SK-MEL-5 (cell line): ENCODE measurements at regions not wholly inside any gene's neighbourhood (a gene's known extent, or its start where the extent isn't known, plus 50 kb on each side); places are given as distances from the start of the nearest gene placed in this dataset.

ENCODE experiments used
- DNase-seq: peaks from one replicate; pipeline ENCODE4 v3.0.0-alpha.2; 2016; ENCODE audit warnings: low read depth, low spot score
- in situ Hi-C: cut with HindIII; loops from 2 replicates; pipeline ENCODE4 v1.10.0; 2016; ENCODE audit warnings: low sequenced_read_pairs, high pct_unique_total_duplicates, low pct_unique_long_range_greater_than_20kb

DNA sequence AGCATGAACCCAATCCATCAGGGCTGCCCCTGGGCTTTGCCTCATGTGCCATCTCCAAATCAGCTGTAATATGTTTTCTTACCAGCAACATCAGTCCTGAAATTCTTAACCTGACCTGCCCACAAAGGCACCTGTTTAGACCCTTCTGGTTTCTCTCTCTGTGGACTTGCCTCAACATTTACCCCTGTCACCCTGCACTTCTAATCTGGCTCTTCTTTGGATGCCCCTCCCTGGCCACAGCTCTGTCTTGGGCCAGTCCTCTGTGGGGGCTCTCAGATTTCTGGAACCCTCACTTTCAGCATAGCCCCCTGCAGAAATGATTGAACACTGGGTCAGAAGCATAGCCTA, 168.7 kb upstream of the STAC start:
- in situ Hi-C loops: no loop called here
- no peak for DNase-seq

DNA sequence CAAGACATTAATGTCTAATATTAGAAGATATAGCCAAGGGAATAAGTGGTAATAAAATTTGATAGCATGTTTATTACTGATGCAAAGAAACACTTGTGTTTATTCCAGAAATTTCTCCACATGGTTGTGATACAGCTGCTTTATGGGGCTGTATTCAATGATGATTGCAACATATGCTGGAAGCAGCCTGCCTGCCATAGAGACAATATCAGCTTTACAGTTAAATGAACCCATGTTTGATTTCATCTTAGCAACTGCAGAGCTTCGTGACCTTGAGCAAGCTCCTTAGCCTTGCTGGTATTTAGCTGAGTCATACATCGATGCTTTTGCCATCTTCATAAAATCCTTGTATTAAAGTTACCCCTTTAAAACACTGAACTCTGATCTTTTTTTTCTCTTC, 168.1 kb upstream of the STAC start:
- DNase-seq: no peak
- in situ Hi-C loops: no loop called here

DNA sequence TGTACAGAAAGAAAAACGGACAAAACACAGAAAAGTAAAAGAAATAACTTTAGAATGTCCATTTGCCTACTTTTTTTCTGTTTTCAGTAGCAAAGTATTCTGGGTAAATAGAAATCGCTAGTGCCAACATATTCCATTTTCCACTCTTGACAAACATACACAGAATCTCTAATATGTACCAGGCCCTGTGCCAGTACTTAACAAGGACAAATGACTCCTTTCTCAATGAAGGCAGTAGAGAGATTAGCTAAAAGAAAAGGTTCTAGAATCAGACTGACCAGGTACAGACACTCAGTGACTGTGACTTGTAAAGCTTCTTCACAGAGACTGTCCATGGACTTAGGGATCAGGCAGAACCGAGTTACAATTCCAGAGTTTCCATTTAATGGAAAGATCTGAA, 165.8 kb upstream of the STAC start:
- in situ Hi-C loops: no loop called here

DNA sequence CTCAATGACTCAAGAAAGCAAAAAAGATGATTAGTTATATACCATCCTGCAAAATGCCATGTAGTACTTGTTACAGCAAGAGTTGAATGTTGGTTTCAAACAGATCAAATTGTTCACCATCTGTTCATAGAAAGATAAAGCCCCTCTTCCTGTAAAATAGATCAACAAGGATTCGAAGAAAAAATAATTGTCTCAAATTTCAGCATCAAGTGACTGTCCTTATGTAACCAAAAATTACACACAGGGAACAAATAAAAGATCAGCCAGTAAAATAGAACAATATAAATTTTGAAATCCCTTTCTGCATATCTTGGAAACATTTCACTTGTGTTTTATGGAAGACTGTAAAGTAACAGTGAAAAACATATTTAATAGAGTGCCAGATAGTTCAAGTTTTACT, 165.1 kb upstream of the STAC start:
- in situ Hi-C loops: no loop called here
- DNase-seq: no peak

More for the DNA sequence above, 165.8 kb upstream of the STAC start:
- no peak for DNase-seq

DNA sequence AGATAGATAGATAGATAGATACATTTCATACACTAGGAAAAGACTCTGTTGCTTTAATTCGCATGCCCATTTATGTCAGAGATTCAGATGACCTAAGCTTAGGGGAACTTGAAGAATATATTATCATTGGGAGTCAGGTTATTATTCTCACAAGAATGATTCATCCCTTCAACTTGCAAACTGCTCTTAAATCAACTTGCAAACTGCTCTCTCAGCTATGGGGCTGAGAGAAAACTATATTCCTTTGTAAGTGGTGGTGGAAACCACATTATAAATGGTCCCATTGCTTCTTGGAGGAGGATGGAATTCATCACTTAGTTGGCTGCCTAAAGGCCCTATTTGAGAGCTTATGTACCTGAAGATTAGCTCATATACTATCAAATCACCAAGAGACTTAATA, 160.9 kb upstream of the STAC start:
- in situ Hi-C loops: no loop called here
- no peak for DNase-seq

DNA sequence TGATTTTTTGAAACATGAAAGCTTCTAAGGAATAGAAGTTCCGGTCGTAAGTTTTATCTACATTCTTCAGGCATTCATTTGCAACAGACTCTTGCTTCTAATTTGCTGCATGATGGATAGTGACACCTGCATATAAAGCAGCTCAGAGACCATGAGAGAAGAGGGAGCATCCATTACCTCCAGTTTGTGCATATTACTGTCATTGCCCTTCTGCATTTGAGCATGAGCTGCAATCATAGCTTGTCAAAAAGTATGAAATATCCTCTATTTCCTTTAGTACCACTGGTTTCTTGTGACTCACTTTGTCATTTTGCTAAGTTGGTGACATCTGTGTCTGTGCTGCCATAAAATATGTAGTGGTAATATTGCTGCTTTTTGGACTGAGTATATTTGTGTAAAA, 160.1 kb upstream of the STAC start:
- in situ Hi-C loops: no loop called here
- no peak for DNase-seq

DNA sequence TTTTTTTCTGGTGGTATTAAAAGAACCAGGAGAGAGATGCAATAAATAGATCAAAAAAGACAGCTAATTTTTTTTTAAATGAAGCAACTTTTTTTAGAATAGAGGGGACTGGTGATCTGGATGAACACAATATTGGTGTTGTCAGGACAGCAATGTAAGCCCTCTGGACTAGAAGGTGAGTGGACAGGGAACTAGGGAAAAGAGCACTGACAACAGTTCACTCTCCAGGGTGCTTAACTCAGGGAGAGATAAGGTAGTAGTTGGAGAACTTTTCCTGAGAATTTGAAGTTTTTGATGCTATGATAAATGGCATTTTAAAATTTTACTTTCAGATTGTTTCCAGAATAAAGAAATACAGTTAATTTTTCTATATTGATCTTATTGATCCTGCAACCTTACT, 158.3 kb upstream of the STAC start:
- in situ Hi-C loops: no loop called here
- no peak for DNase-seq

DNA sequence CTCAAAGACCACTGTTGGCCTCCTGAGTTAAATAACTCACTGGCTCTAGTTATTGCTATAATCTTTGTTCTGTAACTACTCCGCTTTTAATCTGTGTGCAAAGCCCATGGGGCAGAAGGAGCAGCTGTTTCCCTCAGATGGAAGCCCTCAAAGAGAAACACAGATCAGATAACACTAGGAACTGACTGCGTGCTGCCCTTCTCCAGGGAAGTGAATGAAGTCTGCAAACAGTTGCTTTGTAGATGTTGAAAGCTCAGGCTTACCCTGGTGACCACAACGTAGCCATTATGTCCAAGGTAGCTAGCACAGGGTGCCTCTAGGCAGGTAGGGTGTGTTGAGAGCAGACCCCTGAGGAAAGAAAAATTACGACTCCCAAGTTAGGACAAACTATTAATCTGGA, 152.3 kb upstream of the STAC start:
- in situ Hi-C loops: no loop called here

DNA sequence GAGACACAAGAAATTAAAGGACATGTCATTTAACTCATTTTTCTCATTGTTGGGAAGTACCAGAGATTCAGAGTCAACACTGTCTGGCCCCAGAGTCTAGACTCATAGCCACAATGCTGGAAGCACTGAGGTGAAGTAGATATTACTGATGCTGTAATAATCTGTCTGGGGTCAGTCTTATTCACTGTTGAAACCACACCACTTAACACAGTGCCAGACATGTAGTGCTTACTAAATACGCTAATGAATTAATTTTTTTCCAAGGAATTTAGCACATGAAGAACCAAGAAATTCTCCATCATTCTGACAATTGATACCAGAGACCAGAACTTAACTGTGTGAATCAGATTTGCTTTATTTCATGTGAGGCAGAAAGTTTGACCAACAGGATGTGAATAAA, 150.8 kb upstream of the STAC start:
- DNase-seq: no peak
- in situ Hi-C loops: no loop called here

More for the DNA sequence above, 152.3 kb upstream of the STAC start:
- no peak for DNase-seq

DNA sequence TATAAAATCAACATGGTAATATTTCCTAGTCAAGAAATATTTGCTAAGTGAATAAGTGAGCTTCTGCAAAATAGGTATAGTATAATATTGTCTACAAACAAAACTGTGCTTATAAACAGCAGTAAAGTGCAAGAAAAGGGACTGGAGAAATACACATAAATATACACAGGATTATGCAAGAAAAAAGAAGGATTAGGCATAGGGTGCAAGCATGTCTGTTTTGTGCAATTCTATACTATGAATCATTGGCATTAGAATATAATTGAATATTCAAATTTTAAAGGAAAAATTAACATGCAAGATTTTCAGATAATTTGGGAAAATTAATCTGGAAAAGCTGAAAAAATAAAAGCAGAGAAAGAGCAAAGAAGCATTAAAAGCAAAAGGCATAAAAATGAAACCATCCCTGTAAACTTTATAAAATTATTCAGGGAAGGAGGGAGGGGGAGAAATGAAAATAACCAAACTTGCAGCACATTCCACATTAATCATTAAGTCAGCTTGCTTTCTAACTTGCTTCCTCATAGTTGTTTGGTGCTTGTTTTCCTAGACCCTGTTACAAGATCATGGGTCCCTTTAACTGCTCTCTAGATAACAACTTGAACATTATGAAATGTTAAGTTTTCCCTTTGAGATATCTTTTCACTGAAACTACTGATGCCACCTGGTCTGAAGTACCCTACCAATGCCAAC, 147.4 kb upstream of the STAC start:
- in situ Hi-C loops: no loop called here

DNA sequence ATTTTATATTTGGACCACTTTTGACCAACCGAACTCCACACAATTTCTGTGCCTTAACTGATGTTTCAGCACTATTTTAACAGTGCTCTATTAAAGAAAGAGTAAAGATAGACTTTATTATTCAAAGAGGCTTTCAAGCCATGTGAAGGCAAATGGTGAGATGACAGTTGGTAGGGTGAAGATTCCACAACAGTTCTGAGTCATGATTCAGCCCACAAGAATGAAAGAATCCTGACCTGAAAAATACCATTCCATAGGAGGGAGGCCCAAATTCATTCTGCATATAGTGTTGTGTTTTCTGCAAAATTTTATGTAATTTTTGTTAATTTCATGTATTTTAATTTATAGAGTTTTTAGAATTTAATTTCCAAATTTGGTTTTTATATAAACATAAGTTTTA, 135.6 kb upstream of the STAC start:
- in situ Hi-C loops: no loop called here
- no peak for DNase-seq

More for the DNA sequence above, 147.4 kb upstream of the STAC start:
- no peak for DNase-seq

DNA sequence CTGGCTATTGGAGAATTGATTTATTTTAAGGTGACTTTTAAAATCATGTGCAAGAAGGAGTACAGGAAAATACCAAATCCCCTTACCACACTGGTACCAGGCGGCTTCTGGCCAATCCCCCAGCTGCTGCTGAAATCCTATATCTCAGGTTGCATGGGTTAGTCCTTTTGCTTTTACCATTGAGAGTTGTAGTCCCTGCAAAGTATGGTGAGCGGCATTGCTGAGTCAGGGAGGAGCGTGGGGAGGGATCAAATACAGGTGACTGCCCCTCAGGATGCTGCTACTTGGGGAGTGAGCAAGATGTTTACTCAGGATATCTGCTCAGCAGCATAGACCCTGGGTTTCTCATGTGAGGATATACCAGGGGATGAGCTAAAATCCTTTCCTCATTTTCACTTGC, 131.9 kb upstream of the STAC start:
- in situ Hi-C loops: no loop called here
- no peak for DNase-seq

DNA sequence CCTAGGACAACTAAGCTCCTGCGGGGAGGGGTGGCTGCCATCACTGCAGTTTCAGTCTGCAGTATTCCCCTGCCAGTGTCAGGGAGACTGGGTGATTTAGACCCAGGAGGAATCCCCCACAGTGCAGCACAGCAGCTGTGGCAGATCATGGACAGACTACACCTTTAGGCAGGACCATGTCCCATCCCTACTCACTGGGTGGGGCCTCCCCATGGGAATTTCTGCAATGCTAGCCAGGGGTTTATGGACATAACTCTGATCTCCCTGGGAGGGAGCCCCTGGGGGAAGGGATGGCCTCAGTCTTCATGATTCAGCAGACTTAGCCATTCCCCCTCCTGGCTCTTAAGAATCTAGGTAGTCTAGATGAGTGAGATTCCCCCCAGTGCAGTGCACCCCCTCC, 130.1 kb upstream of the STAC start:
- in situ Hi-C loops: no loop called here
- no peak for DNase-seq

DNA sequence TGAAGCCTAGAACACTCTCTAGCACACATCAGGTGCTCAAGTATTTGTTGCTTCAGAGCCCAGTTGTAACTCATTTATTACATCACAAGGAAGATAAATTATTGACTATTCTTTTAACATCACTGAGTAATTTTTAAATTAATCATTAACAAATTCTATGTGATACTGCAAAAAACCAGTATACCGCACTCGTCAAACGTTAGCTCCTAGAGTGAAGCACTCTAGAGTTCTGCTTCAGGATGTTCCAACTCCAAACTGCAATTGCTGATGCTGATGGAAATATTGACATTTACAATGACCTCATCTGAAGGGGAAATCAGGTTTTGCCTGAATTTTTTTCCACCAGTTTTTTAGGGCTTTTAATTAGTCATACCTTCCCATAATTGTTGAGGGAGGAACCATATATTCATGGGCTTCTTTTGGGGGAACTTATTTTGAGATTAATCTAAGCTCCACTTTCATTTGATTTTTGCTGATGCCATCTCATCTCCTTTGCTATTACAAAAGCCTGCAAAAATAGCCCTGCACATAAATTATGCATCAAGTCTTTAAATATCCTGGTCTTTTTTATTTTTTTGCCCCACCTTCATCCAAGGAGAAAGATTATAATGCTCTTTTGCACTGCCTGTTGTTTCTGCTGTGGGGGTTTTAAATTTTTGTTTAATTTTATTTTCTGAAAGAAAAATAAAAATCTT, 123.0 kb upstream of the STAC start:
- in situ Hi-C loops: no loop called here
- DNase-seq: no peak

DNA sequence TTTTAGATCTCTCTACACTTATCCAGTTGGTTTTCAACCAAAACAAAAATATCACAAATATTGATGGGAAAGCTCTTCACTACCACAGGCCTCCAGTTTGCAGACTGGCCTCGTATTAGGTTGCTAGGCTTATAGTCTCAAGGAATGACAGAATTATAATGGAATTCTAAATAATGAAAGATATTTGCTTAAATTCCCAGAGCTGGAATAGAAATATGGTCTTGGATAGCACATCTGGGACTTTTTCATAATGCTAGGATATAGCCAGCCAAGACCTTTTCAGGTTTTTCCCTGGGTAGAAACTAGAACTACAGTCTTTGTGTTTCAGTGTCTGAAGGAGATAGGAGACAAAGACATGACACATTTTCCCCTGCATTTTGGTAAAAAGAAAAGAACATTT, 121.9 kb upstream of the STAC start:
- DNase-seq: no peak
- in situ Hi-C loops: no loop called here

DNA sequence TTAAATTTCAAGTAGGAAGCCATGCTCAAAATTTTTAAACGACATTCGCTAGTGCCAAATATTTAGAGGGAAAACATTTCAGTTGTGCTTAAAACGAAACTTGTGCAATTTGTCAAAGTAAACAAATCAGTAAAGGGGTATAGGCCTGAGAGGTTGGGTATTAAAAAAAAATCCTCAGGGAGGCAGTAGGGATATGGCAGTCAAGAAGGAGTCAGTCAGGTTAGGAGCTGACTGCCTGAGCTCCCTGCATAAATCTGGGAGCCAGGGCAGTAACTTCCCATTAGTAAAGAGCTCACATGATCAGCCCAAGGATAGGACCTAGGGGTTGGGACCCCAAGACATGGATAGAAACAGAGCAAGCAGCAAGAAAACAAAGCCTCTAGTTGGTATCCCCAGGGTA, 120.7 kb upstream of the STAC start:
- no peak for DNase-seq
- in situ Hi-C loops: no loop called here

DNA sequence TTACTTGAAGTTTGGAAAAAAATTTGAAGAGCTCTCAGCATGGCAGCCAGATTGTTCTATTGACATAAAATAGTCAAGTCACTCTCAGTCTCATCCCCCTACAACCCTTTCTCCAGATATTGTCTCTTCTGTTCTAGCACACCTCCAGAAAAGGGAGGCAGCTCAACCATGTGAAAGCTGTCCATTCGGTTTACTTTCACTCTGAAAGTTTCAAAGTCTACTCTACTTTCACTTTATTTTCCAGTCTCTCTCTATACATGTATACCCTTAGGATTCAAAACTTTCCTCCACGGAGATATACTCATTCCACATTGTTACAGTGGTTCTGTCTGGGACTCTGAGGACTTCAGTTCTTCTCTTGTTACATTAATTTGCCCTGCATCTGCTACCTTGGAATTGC, 111.0 kb upstream of the STAC start:
- in situ Hi-C loops: no loop called here
- DNase-seq: no peak

DNA sequence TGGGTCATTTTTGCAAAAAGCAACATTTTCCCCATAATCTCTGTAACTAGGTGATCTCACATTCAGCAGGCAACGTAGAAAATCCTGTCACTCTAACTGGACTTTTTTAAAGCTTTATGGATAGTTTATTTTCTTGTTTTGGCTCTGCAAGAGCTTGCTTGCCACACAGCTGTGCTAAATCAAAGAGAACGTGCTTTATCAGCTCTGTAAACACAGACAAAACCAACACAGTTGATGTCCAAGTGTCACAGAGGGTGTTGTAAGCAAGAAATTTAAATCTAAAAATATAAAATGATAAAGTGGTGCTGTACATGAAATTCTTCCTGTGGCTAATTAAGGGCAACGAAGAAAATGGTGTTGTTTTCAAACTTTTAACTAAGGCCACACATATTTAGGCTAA, 97.5 kb upstream of the STAC start:
- no peak for DNase-seq
- in situ Hi-C loops: no loop called here

DNA sequence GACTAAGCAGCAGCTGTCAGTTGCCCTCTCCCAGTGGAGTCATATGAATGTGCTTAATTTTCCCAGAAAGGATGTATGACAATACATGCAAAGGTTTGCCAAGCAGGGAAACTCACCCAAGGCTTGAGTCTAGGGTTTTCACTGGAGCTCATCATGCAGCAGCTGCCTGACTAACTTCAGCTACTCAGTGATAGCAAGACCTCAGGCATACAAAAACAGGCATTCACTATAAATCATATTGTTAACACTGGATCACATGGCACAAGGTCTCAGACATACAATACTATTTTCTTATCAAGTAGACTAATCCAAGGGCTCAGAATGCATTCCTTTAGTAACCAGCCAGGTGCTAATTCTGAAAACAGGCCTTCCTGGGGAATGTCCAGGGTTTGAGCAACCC, 85.0 kb upstream of the STAC start:
- no peak for DNase-seq
- in situ Hi-C loops: no loop called here

DNA sequence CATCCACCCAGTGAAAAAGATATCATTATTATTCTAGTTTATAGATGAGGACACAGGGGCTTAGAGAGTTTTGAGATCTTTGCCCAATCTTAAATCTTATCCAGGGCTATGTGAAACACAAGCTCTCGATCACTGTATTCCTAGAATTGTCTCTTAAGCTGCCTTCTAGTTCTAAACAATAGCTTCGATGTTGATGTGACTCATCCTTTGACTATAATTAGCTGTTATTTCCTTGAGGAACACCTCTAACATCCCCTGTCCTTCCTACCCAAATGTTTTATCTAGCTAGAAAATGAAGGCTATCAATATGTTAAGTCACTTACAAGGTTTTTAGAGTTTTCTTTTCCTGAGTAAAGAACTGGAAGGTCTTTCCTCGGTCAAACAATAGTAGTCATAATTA, 83.1 kb upstream of the STAC start:
- no peak for DNase-seq
- in situ Hi-C loops: no loop called here
